NB4 (cell line): ENCODE measurements at regions not wholly inside any gene's neighbourhood (a gene's known extent, or its start where the extent isn't known, plus 50 kb on each side); places are given as distances from the start of the nearest gene placed in this dataset.

Experiments used
- DNase-seq: peaks from one replicate; pipeline ENCODE4 v3.0.0; 2010; ENCODE audit warnings: low read depth
- H3K4me3 ChIP-seq: one replicate; pipeline ENCODE4 v1.5.1; 2011; ENCODE audit warnings: mild to moderate bottlenecking, low read depth, low read length, moderate library complexity
- MYC ChIP-seq: IDR thresholded peaks from 2 replicates; pipeline ENCODE4 v1.6.1; 2011; ENCODE audit warnings: low read depth, low read length
- POLR2A ChIP-seq: IDR thresholded peaks from 2 replicates; pipeline ENCODE4 v1.6.1; 2011; ENCODE audit warnings: mild to moderate bottlenecking; ENCODE audit not compliant: insufficient read length; ENCODE audit errors: extremely low read depth
- TF ChIP-seq, protein P1 (sequence below): IDR thresholded peaks from one replicate; pipeline ENCODE4 v1.5.1; 2012; ENCODE audit warnings: low read depth, low read length
- TF ChIP-seq, protein P2 (sequence below): IDR thresholded peaks from 2 replicates; pipeline ENCODE4 v1.6.1; 2011; ENCODE audit warnings: low read depth, low read length

GRCh38 chr9:24460781-24461180 lies 84.9 kb downstream of the IZUMO3 start:
- TF ChIP-seq, protein P1, sequence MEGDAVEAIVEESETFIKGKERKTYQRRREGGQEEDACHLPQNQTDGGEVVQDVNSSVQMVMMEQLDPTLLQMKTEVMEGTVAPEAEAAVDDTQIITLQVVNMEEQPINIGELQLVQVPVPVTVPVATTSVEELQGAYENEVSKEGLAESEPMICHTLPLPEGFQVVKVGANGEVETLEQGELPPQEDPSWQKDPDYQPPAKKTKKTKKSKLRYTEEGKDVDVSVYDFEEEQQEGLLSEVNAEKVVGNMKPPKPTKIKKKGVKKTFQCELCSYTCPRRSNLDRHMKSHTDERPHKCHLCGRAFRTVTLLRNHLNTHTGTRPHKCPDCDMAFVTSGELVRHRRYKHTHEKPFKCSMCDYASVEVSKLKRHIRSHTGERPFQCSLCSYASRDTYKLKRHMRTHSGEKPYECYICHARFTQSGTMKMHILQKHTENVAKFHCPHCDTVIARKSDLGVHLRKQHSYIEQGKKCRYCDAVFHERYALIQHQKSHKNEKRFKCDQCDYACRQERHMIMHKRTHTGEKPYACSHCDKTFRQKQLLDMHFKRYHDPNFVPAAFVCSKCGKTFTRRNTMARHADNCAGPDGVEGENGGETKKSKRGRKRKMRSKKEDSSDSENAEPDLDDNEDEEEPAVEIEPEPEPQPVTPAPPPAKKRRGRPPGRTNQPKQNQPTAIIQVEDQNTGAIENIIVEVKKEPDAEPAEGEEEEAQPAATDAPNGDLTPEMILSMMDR: no peak
- TF ChIP-seq MYC (no peak), POLR2A (no peak)
- TF ChIP-seq, protein P2, sequence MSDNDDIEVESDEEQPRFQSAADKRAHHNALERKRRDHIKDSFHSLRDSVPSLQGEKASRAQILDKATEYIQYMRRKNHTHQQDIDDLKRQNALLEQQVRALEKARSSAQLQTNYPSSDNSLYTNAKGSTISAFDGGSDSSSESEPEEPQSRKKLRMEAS: no peak
- no peak overlapping the region for H3K4me3 ChIP-seq
- DNase-seq: no peak

GRCh38 chr9:24459953-24460352 lies 85.7 kb downstream of the IZUMO3 start:
- TF ChIP-seq POLR2A (no peak), MYC (no peak)
- TF ChIP-seq, protein P2: no peak
- TF ChIP-seq, protein P1: no peak
- DNase-seq: no peak
- no peak overlapping the region for H3K4me3 ChIP-seq

DNA sequence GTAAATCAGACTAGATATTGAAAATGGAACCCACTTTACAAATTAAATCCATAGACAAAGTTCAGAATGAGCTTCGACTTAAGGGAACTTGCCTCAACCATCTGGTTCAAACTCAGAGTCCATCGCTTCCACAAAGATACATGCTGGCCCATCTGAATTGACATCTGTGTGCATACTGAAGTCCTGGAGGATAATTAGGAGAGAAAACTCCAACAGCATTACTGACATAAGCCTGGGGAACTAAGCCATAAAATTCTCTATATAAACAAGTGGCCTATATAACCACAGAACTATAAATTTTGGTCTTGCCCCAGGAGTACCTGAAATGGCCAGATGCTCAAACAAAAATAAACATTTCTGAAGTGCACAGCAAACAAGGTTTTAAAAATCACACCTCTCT lies 94.4 kb downstream of the IZUMO3 start:
- no peak overlapping the region for H3K4me3 ChIP-seq
- TF ChIP-seq MYC: no peak
- TF ChIP-seq, protein P2: no peak
- no peak for TF ChIP-seq POLR2A
- TF ChIP-seq, protein P1: no peak
- DNase-seq: no peak

DNA sequence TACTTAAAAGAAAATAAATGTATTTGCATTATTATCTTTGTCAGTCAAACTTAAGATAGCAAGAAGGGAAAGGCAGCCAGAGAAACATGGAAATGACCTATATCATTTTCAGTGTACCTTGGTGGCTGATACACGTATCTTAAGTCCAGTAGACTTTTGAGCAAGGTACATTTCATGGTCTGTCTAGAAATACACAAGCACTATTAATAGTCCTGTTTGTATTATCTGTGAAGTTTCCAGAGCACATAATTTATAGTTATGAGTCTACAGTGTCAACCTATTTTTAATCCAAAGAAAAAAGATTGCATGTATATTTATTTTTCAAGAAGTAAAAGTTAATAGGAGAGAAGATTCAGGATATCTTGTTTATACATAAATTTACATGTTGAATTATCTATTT lies 95.7 kb downstream of the IZUMO3 start:
- no peak for DNase-seq
- TF ChIP-seq, protein P1: no peak
- no peak for TF ChIP-seq POLR2A
- TF ChIP-seq, protein P2: no peak
- no peak for TF ChIP-seq MYC
- H3K4me3 ChIP-seq: no peak overlapping the region

- no peak for DNase-seq
- H3K4me3 ChIP-seq: no peak overlapping the region
- TF ChIP-seq POLR2A (no peak), MYC (no peak)
- TF ChIP-seq, protein P2: no peak
- TF ChIP-seq, protein P1: no peak
These were observed 106.2 kb downstream of the IZUMO3 start for GRCh38 chr9:24439456-24439855.

- H3K4me3 ChIP-seq: no peak overlapping the region
- DNase-seq: no peak
- TF ChIP-seq POLR2A: no peak
- TF ChIP-seq MYC: no peak
These were observed 106.8 kb downstream of the IZUMO3 start for GRCh38 chr9:24438876-24439275.
